Right atrium auricular region (tissue), 2 donors: ENCODE measurements at regions not wholly inside any gene's neighbourhood (a gene's known extent, or its start where the extent isn't known, plus 50 kb on each side); places are given as distances from the start of the nearest gene placed in this dataset.
"Not testable (repeated sequence)": the region's sequence is repeated elsewhere in the genome, so short reads cannot be mapped to it uniquely, and the experiment has no call there.

Experiments
- DNase-seq: peaks from one replicate; pipeline ENCODE4 v3.0.0-alpha.2; 2019; ENCODE audit warnings: low spot score
- H3K27ac ChIP-seq, 2 donors: fragments of 200-600 bp; sonication (generic); 1 replicate in 1 of 2; 2 replicates in 1 of 2; pipeline ENCODE4 v1.5.1; 2016 to 2019
- H3K27me3 ChIP-seq, 2 donors: fragments of 200-600 bp; sonication (generic); one replicate each; pipeline versions ENCODE4 v1.5.1 to v1.6.0; 2017 to 2019
- H3K36me3 ChIP-seq: fragments of 200-600 bp; sonication (generic); one replicate; pipeline ENCODE4 v1.5.1; 2016
- H3K4me1 ChIP-seq, 2 donors: fragments of 200-600 bp; sonication (generic); one replicate each; pipeline versions ENCODE4 v1.5.1 to v1.6.0; 2017 to 2019
- H3K4me3 ChIP-seq, 2 donors: fragments of 200-600 bp; sonication (generic); 1 replicate in 1 of 2; 2 replicates in 1 of 2; pipeline ENCODE4 v1.5.1; 2017 to 2019; ENCODE audit warnings: mild to moderate bottlenecking in 1 of 2, moderate library complexity in 1 of 2
- H3K9me3 ChIP-seq, 2 donors: fragments of 200-600 bp; sonication (generic); one replicate each; pipeline ENCODE4 v1.5.1; 2019
- TF ChIP-seq, protein P1 (sequence below), 2 donors: fragments of 200-600 bp; sonication (generic); IDR thresholded peaks; one replicate each; pipeline ENCODE4 v1.5.1; 2019; ENCODE audit warnings: antibody characterized with exemption in 2 of 2

GRCh38 chr9:95785209-95785608 is 90.3 kb upstream of the ERCC6L2 start:
- H3K27me3 ChIP-seq, result no peaks in the 10 kb centered on the region
- H3K4me3 ChIP-seq, result no peak overlapping the region
- DNase-seq, result no peak
- TF ChIP-seq, protein P1, sequence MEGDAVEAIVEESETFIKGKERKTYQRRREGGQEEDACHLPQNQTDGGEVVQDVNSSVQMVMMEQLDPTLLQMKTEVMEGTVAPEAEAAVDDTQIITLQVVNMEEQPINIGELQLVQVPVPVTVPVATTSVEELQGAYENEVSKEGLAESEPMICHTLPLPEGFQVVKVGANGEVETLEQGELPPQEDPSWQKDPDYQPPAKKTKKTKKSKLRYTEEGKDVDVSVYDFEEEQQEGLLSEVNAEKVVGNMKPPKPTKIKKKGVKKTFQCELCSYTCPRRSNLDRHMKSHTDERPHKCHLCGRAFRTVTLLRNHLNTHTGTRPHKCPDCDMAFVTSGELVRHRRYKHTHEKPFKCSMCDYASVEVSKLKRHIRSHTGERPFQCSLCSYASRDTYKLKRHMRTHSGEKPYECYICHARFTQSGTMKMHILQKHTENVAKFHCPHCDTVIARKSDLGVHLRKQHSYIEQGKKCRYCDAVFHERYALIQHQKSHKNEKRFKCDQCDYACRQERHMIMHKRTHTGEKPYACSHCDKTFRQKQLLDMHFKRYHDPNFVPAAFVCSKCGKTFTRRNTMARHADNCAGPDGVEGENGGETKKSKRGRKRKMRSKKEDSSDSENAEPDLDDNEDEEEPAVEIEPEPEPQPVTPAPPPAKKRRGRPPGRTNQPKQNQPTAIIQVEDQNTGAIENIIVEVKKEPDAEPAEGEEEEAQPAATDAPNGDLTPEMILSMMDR (IDR thresholded peaks at IDR 0.05), result no peak
- no peaks in the 10 kb centered on the region for H3K9me3 ChIP-seq
- H3K27ac ChIP-seq, result no peak overlapping the region
- H3K36me3 ChIP-seq, result no peaks in the 10 kb centered on the region
- no peaks in the 10 kb centered on the region for H3K4me1 ChIP-seq

DNA sequence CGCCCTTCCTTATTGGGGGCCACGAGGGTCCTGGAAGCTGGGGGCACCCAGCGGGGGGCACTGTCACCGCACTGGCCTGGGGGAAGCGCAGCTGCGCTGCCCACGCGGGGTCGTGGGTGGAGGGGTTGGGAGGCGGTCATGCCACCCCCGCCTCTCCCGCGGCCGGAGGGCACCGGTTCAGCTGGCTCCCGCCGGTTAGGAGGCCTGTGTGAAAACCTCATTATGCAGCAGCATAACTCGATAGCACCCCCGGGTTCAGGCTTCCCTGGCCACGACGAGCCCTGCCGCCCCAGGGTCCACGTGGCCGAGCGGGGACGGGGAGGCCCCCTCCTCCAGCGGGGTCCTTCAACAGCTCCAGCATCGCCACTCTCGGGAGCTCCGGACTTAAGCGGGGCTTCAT is 91.2 kb upstream of the ERCC6L2 start:
- no peaks in the 10 kb centered on the region for H3K27me3 ChIP-seq
- DNase-seq, result no peak
- H3K4me3 ChIP-seq, result no peak overlapping the region
- no peaks in the 10 kb centered on the region for H3K36me3 ChIP-seq
- H3K4me1 ChIP-seq, result no peaks in the 10 kb centered on the region
- no peaks in the 10 kb centered on the region for H3K9me3 ChIP-seq
- TF ChIP-seq, protein P1 (IDR thresholded peaks at IDR 0.05), result no peak
- H3K27ac ChIP-seq, result no peak overlapping the region

DNA sequence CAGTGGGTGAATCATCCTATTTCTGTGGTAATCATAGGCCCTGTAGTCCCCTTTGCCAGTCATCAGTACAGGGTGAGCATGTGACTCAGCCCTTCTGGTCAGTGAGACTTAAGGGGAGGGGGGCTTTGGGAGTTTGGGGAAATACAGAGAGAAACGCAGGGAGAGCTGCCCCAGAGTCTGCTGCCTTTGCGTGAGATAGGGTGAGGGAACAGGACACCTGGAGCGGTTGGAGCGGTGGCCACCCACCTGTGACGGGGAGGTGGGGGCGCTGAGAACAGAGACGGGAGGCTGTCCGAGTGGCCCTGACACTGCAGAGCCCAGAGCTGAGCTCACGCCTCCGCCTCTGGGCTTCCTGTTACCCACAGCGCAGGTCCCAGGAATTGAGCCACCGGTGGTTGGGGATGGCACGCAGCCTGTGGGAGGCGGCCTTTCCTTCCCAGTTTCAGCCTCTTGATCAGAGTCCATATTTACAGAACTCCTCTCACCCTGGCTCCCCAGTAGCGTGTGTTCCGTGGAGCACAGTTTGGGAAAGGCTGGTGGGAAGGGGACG is 92.0 kb upstream of the ERCC6L2 start:
- TF ChIP-seq, protein P1 (IDR thresholded peaks at IDR 0.05), result no peak
- Histone ChIP-seq H3K27me3 (no peaks in the 10 kb centered on the region), H3K4me1 (no peaks in the 10 kb centered on the region), H3K27ac (no peak overlapping the region), H3K4me3 (no peak overlapping the region), H3K9me3 (no peaks in the 10 kb centered on the region), H3K36me3 (no peaks in the 10 kb centered on the region)
- DNase-seq, result no peak

DNA sequence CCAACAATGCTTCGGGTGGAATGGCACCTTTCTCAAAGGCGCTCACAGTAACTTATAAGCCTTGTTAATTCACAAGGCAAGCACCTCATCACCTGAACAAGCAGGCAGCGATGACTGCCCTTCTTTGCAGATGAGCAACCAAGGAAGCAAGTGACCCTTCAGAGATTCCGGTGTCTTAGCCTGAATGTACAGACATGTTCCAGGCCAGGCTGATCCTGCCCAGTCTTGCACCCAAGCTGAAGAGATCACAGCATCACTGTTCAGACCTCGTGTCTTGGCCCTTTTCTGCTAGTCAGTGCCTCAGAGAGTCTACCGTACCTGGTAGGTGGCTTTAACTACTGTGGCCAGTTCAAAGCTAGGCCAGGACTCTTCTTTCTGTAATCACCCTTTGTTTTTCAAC is 94.7 kb upstream of the ERCC6L2 start:
- H3K36me3 ChIP-seq, result no peaks in the 10 kb centered on the region
- TF ChIP-seq, protein P1 (IDR thresholded peaks at IDR 0.05), result no peak
- DNase-seq, result no peak
- no peaks in the 10 kb centered on the region for H3K9me3 ChIP-seq
- no peaks in the 10 kb centered on the region for H3K27me3 ChIP-seq
- H3K4me1 ChIP-seq, result no peaks in the 10 kb centered on the region
- no peak overlapping the region for H3K27ac ChIP-seq
- H3K4me3 ChIP-seq, result no peak overlapping the region

- TF ChIP-seq, protein P1 (IDR thresholded peaks at IDR 0.05), result no peak
- no peaks in the 10 kb centered on the region for H3K9me3 ChIP-seq
- no peaks in the 10 kb centered on the region for H3K36me3 ChIP-seq
- H3K4me3 ChIP-seq, result no peak overlapping the region
- no peaks in the 10 kb centered on the region for H3K4me1 ChIP-seq
- no peak for DNase-seq
- no peak overlapping the region for H3K27ac ChIP-seq
- H3K27me3 ChIP-seq, result no peaks in the 10 kb centered on the region
These were observed 95.4 kb upstream of the ERCC6L2 start for GRCh38 chr9:95780121-95780520.

GRCh38 chr9:95779597-95779996 is 95.9 kb upstream of the ERCC6L2 start:
- not testable (repeated sequence) for DNase-seq, H3K27me3 ChIP-seq, H3K9me3 ChIP-seq

More at GRCh38 chr9:95779597-95779996, 95.9 kb upstream of the ERCC6L2 start:
- not testable (repeated sequence) for H3K27ac ChIP-seq, H3K4me3 ChIP-seq, H3K4me1 ChIP-seq, H3K36me3 ChIP-seq
